HL-60/S4 (cell line): ENCODE measurements at regions not wholly inside any gene's neighbourhood (a gene's known extent, or its start where the extent isn't known, plus 50 kb on each side); places are given as distances from the start of the nearest gene placed in this dataset.
"Not testable (repeated sequence)": the region's sequence is repeated elsewhere in the genome, so short reads cannot be mapped to it uniquely, and the experiment has no call there.

ENCODE experiments used
- in situ Hi-C: fragments of 300-500 bp; cut with MboI; formaldehyde crosslinking; loops from 2 replicates; pipeline ENCODE4 v1.14.3; 2022; ENCODE audit warnings: low sequenced_read_pairs

- in situ Hi-C loops, result no loop called here
These were observed 54.6 kb downstream of the DKK1 start for GRCh38 chr10:52368725-52369124.

- in situ Hi-C loops, result not testable (repeated sequence)
These were observed 60.1 kb downstream of the DKK1 start for GRCh38 chr10:52374207-52374606.

GRCh38 chr10:52376694-52377354, 62.7 kb downstream of the DKK1 start:
- in situ Hi-C loops, result no loop called here

GRCh38 chr10:52378124-52378523, 64.0 kb downstream of the DKK1 start:
- in situ Hi-C loops, result no loop called here

- in situ Hi-C loops, result no loop called here
These were observed 65.2 kb downstream of the DKK1 start for GRCh38 chr10:52379287-52379686.

- in situ Hi-C loops, result no loop called here
These were observed 69.0 kb downstream of the DKK1 start for GRCh38 chr10:52383088-52383487.

- in situ Hi-C loops, result no loop called here
These were observed 73.7 kb downstream of the DKK1 start for GRCh38 chr10:52387744-52388143.

GRCh38 chr10:52390388-52390787, 76.3 kb downstream of the DKK1 start:
- in situ Hi-C loops, result no loop called here

- in situ Hi-C loops, result no loop called here
These were observed 78.0 kb downstream of the DKK1 start for GRCh38 chr10:52391927-52392602.

- in situ Hi-C loops, result no loop called here
These were observed 80.2 kb downstream of the DKK1 start for GRCh38 chr10:52394246-52394645.

- in situ Hi-C loops, result no loop called here
These were observed 86.5 kb downstream of the DKK1 start for GRCh38 chr10:52400562-52400961.

- in situ Hi-C loops, result not testable (repeated sequence)
These were observed 89.7 kb downstream of the DKK1 start for GRCh38 chr10:52403801-52404200.

- in situ Hi-C loops, result no loop called here
These were observed 95.1 kb downstream of the DKK1 start for GRCh38 chr10:52409195-52409594.

- in situ Hi-C loops, result no loop called here
These were observed 95.8 kb downstream of the DKK1 start for GRCh38 chr10:52409928-52410327.

GRCh38 chr10:52410916-52411315, 96.8 kb downstream of the DKK1 start:
- in situ Hi-C loops, result no loop called here

- in situ Hi-C loops, result no loop called here
These were observed 105.2 kb downstream of the DKK1 start for GRCh38 chr10:52419281-52419680.

- in situ Hi-C loops, result no loop called here
These were observed 106.6 kb downstream of the DKK1 start for GRCh38 chr10:52420656-52421055.

GRCh38 chr10:52423369-52423768, 109.3 kb downstream of the DKK1 start:
- in situ Hi-C loops, result no loop called here

- in situ Hi-C loops, result no loop called here
These were observed 110.3 kb downstream of the DKK1 start for GRCh38 chr10:52424341-52424740.

GRCh38 chr10:52434734-52435133, 120.7 kb downstream of the DKK1 start:
- in situ Hi-C loops, result no loop called here

GRCh38 chr10:52436664-52437063, 122.6 kb downstream of the DKK1 start:
- in situ Hi-C loops, result no loop called here

GRCh38 chr10:52437205-52437646, 123.1 kb downstream of the DKK1 start:
- in situ Hi-C loops, result no loop called here

GRCh38 chr10:52438119-52438518, 124.0 kb downstream of the DKK1 start:
- in situ Hi-C loops, result no loop called here
